ENCODE measurements at regions not wholly inside any gene's neighbourhood (a gene's known extent, or its start where the extent isn't known, plus 50 kb on each side); places are given as distances from the start of the nearest gene placed in this dataset.

GRCh38 chr2:198327526-198327925 lies 523.1 kb downstream of the PLCL1 start:
- TF ChIP-seq CTCF (IDR thresholded peaks at IDR 0.05) (no peak), POLR2A (IDR thresholded peaks at IDR 0.05) (no peak)
